Stimulated activated CD4-positive, alpha-beta T cell treated with anti-CD3 and anti-CD28 coated beads, Interleukin-1b, Interleukin-23, amount 100 ng/mL, for 48 hours (primary cell): ENCODE measurements at regions not wholly inside any gene's neighbourhood (a gene's known extent, or its start where the extent isn't known, plus 50 kb on each side); places are given as distances from the start of the nearest gene placed in this dataset.

Experiments used
- DNase-seq: peaks from one replicate; pipeline ENCODE4 v3.0.0-alpha.2; 2020

DNA sequence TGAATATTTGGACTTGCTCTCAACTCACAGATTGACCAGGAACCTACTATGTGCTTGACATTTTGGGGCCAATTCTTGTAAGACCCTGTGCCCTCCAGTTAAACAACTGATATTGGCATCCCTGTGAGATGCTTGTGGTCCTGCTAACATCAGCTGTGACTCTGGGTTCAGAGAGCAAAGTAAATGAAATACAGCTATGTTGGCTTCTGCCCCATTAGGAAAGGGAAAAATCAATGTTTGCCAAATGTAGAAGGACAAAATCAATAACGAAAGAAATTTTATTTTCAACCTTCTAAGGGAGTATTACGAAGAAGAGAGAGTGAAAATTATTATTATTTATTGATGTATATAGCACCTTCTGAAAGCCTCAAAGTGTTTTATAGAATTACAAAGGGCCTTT, 266.9 kb upstream of the ARID1B start:
- DNase-seq: no peak

DNA sequence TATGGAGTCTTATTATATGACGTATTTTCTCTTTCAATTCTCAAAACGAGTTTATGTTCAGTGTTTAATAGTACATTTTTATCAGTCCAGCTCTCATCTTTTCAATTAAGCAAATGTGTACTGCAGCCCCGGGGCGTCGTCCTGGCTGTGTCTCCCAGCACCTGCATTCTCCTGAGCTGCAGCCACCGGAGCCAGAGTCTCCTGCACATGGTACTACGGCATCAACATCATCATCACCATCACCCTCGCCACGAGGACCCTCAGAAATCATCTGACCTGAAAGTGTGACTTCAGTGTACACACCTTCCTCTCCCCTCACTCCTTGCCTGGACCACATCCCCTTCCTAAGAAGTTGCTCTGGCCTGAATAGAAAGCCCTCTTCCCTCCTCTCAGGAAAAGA, 267.7 kb upstream of the ARID1B start:
- no peak for DNase-seq

DNA sequence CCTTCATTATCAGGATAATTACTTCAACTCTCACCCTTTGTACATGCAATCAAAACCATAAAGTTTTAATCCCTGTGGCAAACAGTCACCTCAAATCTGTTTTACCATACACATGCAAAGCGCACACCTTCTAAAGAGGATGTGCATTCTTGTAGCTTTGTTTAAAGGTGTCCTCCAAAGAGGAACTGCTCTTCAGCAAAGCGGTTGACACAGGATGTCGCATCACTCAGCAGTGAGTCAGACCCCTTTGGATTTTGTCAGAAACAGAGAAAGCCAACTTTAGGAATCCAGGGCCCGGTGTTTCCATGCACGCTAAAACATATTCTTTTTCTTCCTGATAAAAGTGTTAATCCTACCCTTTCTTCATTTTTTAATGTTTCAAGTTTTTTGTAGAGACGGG, 268.3 kb upstream of the ARID1B start:
- no peak for DNase-seq

DNA sequence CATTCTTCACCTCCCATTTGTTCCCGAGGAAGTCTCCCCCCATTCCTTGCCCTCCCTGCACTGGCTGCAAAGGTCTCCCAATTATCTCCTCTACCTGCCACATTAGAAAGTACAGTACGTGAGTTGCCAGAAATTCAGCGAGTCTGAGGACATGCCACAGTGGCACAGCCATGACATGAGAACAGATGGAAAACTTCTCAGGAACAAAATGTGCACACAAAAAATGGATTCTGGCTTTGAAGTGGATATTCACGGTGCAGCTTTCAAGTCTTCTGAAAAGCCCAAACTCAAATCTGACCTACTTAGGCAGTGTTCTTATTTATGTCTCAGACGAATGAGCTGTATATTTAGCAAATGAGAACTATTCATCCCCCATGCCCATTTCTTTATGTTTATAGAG, 269.1 kb upstream of the ARID1B start:
- DNase-seq: no peak

DNA sequence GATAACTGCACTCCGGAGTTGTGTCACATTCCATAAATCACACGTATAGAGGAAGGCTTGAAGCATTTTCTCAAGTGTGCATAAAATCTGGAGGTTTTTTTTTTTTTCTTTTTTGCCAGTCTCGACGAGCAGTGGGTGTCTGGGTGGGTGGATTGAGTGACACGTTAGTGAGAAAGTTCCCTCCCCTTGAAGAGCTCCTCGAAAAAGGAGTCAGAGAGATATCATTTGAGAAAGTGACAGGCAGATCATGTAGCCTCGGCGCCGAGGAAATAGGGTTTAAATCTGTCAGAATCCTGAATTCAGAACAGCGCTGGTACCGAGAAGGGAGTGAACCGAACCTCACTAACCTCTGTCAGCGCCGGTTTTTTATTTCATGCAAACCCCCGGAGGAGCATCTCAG, 269.5 kb upstream of the ARID1B start:
- DNase-seq: no peak

DNA sequence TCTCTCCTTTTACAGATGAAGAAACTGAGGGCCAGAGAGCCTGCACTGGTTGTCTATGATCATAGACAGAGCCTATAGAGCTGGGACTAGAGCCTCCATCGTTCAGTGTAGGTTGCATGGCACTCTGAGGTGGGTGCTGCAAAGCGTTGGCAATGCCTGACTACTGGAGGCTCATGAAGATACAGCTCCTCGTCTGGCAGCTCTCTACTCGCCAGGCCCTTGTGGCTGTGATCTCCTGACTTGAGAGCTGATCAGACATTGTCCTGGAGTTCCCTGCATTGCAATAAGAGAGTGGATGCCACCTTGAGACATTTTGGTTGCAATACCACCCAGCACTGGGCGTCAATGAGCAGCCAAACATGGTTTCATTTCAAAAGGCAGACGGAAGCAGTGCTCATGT, 270.1 kb upstream of the ARID1B start:
- DNase-seq: no peak

DNA sequence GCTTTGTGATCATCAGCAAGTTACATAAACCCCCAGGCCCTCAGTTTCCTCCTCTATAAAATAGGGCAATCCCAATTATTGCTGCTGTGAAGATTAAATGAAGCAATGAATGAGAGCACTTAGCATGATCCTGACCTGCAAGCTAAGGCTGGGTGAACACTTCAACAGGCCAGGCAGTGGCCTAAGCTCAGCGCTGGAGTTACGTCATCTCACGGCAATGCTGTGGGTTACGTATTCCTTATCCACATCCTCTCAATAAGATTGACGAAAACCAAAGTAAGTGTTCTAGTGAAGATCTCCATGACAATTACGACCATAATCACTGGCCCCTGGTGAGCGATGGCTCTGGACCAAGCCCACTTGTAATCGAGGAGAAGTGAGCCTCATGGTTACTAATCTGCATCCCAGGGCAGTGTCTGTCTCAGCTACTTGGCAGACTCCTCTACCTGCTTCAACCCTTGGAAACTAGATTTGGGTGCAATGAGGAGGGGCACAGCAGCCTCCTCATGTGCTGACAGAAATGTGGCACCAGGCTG, 274.1 kb upstream of the ARID1B start:
- no peak for DNase-seq

DNA sequence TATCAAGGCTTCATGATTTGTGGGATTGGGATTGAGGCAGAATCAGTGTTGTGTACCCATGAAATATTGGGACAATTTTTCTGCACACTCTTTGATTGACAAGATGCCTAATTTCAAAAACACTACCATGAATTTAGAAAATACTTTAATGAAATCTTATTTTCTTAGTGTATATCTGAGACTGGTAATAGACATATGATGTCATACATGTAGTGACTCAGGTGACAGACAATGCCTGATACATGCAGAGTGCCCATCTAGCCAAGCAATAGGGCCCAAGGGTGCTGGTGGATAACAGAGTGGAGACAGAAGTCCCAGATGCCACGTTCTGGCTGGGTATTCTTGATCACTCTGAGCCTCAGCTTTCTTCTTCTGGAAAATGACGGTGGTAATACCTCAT, 279.6 kb upstream of the ARID1B start:
- no peak for DNase-seq

DNA sequence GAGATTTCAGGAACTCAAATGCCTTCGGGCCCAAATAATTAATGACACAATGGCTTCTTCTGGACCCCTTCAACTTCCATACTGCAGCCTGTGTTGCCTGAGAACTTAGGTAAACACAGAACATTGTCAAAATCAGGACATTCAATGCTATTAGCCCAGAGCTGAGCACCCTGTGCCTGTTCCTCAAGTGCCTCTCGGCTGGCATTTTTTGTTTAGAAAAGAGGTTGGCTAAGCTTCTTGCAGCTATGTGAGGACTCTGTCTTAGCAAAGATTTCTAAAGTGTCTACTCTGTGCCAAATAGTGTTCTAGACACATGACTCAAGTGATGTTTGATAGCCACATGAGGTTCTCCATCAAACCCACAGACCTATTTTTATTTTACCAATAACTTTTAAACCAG, 289.3 kb upstream of the ARID1B start:
- no peak for DNase-seq

DNA sequence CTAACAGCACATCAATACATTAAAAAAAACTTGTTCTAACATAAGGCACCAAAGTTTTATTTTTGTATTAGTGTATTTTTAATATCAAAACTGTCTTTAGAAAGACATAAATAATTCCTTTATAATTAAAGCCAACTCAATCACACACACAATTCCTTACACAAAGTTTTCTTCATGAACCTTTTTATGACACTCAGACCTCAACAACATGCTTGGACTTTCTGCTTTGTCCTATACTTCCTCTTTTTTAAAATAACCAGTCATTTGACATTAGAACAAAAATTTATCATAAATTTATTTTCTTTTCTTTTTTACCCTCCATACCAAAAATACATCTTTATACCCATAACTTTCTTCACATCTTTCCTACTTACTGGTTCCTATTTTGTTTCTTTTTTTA, 292.0 kb upstream of the ARID1B start:
- DNase-seq: no peak

DNA sequence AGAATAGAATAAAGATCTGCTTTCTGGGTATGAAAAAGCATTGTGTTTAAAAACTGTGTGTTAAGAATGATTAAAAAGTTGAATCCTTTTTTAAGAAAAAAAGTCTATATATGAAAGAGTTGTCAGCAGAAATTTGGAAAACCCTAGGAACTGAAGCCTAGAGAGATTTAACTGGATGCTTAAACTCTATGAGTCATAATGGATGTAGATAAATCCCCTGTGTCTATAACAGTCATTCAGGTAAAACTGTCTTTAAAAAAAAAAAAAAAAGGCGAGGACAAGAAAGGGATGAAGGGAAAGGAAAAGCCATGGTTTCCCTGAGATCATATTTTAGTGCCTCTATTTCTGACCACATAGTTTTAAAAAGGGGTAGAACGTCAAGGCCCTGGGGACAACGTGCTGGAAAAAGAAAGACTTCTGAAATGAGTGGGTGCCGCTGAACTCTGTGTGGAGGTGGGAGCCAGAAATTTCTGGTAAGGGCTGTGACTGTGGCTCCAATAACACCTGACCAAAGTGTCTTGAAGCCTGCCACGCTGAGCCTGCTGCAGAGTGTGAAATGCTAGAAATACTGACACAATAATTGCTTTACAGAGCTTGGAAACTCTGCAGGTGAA, 302.6 kb upstream of the ARID1B start:
- DNase-seq: peak; percentile 8

DNA sequence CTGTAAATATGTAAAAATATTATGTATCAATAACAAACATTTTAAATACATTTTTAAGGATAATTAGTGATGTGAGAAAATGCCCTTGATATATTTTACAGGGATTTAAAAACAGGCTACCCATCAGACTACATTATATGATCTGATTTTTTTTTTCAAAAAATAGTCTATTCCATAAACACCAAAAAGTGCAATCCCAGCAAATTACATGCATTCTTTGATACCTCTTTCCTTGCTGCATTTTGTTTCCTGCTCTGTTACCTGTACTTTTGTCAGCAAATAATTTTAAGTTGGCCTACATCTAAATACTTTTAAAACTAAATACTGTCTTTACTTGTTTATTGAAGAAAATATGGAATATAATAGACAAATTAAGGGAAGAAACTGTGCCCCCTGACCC, 306.2 kb upstream of the ARID1B start:
- DNase-seq: no peak

DNA sequence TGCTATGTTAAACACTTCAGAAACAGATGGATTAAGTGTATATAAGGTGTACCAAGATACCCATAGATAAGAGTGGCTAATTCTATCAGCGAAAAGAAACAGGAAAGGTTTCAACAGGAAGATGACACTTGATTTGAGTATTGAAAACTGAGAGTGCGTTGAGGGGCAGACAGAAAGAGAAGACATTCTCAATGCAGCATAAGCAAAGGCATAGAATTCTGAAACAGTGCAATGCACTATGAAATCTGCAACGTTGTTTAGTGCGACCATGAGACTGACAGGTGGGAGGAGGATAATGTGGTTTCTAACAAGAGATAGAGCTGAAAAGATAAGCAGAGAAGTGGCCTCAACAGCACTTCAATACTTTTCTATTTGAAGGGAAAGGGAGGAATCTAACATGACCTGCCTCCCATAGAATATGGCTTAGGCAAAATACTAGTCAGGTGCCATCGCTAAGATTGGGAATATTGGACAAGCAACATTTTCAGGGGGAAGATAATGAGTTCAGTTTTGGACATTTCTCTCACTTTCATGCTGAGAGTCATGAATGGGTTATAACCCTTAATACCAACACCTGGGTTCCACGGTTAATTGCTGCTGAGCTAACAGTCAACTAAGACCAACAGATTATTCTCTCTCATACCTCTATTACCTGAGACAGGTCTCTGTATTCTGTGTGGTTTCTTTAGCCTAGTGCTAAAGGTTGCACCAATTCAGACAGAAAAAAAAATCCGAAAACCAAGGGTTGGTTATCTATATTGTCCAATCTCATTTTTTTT, 312.9 kb upstream of the ARID1B start:
- DNase-seq: no peak

DNA sequence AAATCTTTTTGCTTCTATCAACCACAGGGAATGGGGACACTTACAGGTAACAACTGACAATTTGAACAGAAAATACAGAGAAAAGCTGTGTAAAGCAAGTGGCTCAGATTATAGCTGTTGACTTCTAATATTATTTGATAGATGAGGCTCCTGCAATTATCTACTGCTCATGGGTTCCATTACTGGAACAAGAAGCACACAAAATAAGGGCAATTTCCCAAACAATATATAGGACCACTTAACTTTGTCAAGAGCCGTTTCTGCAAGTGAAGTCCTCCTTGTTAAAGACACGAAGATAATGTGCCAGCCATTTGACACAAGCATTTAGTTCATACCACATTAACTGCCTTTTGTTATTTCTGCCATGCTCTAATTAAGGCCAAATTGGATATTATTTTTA, 315.5 kb upstream of the ARID1B start:
- DNase-seq: no peak

DNA sequence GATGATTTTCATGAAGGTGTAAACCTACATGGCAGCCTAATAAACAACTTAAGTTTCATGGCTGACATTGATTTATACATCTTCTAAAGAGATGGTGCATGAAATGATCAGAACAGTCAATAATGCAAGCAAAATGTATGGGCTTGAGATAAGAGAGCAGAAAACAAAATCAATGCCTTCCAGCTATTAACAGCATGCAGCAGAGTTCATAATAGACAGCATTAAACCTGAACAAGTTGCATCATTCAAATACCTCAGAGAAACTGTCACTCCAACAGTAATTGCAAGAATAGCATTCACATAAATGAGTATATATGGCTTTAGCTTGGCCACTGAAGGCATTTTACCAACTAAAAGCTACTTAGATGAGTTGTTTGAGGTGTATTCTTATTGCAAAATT, 319.6 kb upstream of the ARID1B start:
- DNase-seq: no peak

DNA sequence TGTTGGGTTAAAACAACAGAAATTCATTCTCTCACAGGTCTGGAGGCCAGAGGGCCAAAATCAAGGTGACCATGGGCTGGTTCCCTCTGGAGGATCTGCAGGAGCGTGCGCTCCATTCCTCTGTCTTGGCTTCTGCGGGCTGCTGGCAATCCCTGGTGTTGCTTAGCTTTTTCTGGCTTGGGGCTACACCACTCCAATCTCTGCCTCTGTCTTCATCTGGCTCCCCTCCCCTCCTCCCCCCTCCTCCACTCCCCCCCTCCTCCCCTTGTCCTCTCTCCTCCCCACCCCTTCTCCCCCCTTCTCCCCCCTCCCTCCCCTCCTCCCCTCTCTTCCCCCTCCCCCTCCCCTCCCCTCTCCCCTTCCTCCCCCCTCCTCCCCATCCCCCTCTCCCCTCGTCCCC, 321.3 kb upstream of the ARID1B start:
- no peak for DNase-seq

DNA sequence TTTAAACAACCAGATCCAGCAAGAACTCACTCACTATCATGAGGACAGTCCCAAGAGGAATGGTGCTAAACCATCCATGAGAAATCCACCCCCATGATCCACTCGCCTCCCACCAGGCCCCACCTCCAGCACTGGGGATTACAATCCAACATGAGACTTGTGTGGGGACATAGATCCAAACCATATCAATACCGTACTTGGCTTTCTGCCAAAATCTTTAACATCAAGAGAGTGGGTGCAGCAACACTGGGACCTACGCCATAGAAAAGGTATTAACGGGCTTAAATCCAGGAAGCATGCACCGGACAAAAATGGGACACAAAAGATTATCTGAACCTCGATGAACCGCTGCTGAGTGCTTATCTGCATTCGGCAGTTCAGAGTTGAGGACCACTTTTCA, 322.3 kb upstream of the ARID1B start:
- DNase-seq: no peak

DNA sequence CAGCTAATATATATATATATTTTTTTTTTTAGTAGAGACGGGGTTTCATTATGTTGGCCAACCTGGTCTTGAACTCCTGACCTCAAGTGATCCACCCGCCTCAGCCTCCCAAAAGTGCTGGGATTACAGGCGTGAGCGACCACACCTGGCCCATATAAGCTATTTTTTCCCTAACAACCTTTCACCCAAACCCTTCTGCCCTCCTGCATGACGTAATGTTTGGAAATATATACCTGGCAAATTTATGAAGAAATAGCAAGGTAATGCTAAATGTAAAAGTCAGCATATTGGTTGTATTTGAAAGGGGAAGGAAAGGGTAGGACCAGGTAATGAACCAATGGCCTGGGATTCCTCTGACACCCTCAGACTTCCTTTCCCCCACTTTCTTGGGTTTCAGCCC, 325.5 kb upstream of the ARID1B start:
- no peak for DNase-seq

DNA sequence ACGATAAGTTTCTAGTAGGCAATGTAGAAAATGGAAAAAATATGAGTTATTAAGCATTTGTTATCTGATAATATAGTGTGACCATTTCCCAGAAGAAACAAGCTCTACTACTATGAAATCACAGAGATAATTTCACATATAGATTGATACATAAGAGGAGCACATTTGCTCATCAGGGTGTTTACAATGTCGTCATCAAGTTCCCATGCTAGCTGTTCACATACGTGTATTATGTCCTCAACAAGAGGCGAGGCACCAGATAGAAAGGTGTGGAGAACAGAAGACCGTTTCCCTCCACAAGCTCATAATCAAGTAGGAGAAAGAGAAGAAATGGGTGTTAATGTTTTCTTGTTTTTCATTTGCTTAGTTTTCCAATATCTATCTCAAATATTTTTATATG, 326.1 kb upstream of the ARID1B start:
- DNase-seq: no peak

DNA sequence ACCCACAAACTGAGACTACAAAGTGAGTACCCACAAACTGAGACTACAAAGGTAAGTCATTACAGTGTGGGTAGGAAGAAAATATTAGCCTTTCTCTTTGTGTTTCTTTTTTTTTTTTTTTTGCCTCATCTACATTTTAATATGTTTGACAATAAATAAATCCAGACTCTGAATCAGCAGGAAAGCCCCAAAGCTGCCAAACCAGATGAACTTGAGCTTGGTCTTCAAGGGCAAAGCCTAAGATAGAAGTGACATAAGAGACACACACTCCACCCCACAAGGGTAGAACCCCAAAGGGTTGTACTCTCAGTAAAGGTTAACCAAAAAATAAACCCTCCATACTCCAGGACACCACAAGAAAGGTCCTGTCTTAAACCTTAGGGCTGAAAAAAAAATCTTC, 326.8 kb upstream of the ARID1B start:
- no peak for DNase-seq

DNA sequence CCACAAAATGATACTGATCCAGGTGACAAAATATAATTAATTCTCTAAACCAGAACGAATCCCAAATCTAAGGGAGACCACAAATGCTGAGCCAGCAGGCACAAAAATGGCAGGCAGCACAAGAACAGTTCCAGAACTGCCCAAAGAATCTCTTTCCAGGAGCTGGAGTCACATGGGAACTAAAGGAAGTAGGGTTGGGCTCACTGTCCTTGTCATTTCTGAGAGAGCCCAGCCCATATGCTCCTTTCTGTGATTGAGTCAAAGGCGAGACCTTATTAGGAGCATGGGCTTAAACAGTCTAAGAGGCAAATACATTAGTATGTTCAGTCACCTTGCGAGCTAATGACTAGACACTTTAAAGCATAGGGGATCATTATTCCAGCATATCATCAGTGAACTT, 327.6 kb upstream of the ARID1B start:
- DNase-seq: no peak

DNA sequence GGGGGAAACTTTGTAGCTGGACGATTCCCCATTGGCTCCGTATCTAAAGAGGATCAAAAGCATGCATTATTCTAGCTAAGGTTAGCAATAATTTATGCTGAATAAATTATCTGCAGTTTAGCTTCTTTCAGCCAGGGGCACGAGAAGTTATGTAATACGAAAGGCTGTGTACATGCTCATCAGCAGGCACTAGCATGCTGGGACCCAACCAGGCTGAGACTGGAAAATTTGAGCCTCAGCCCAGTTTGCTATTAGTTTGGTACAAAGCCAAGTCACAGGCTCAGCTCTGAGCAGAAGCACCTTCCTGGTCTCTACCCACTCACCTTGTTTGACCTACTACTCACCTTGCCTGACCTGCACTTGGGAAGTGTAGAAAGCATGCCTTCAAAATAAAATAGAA, 328.1 kb upstream of the ARID1B start:
- no peak for DNase-seq

DNA sequence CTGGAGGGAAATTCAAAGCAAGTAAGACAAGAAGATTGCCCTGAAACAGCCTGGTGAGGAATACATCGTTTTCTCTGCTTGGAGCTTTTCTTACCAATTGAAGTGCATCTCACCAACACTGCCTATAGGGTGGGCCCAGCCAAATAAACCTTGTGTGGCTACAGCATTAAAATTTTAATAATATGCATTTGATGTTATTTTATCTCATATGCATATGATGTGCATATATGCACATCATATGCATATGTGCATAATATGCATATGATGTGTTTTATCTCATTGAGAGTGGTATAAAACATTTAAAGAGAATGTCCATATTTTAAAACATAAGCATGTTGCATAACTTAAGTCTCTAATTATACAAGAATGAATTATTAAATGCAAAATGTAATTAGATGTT, 328.6 kb upstream of the ARID1B start:
- no peak for DNase-seq

DNA sequence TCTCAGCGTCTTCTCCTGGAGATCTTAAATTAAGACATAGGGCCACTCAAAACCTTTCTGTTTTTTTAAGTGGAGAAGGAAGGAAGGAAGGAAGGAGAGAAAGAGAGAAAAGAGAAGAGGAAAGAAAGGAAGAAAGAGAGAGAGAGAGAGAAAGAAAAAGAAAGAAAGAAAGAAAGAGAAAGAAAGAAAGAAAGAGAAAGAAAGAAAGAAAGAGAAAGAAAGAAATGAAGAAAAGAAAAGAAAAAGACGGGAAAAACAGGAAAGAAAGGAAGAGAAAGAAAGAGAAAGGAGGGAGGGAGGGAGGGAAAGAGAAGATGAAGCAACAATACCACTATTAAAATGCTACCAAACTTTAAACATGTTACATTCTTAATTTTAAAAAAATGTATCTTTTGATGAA, 336.5 kb upstream of the ARID1B start:
- DNase-seq: no peak

DNA sequence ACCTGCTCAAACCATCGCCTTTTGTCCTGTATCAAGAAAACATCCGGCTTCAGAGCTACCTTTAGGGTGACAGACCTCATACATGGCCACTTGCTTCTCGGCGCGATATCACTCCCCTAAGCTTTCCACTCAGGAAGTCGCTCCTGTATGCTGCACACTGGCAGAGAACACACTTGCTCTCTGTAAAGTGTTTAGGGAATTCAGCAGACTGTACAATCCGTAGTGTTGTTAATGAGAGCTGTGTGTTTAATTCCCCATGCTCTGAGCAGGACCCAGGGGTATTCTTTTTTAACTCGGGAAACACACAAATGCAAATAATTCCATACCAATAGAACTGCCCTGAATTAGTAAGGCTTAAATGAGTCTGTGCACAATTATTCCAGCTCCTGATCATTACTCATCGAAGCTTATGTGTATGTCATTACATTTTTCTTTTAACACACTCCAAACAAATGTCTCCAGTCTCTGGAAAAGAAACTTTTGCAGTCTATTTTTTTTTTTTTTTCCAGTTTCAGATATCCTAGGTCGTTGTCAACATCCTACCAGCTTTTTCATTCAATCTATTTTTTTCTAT, 338.7 kb upstream of the ARID1B start:
- no peak for DNase-seq
